C4-2B (cell line): ENCODE measurements at regions not wholly inside any gene's neighbourhood (a gene's known extent, or its start where the extent isn't known, plus 50 kb on each side); places are given as distances from the start of the nearest gene placed in this dataset.

ENCODE experiments used
- CTCF ChIP-seq: fragments of 450-650 bp; conservative IDR thresholded peaks from 2 replicates; pipeline ENCODE4 v1.5.1; 2017; ENCODE audit warnings: mild to moderate bottlenecking
- ZFX ChIP-seq: fragments of 450-650 bp; IDR thresholded peaks from 2 replicates; pipeline ENCODE4 v1.6.1; 2017

- TF ChIP-seq CTCF (no peak), ZFX (no peak)
Measured at GRCh38 chr11:45023065-45023365, 72.3 kb upstream of the TP53I11 start.
